PC-9 (cell line): ENCODE measurements at regions not wholly inside any gene's neighbourhood (a gene's known extent, or its start where the extent isn't known, plus 50 kb on each side); places are given as distances from the start of the nearest gene placed in this dataset.

Experiments
- CTCF ChIP-seq: fragments of 200-600 bp; sonication (generic); conservative IDR thresholded peaks from 2 replicates; pipeline ENCODE4 v1.6.1; 2017; ENCODE audit warnings: mixed run types, antibody characterized with exemption, mild to moderate bottlenecking, moderate library complexity
- EZH2 ChIP-seq: fragments of 200-600 bp; sonication (generic); IDR thresholded peaks from 2 replicates; pipeline ENCODE4 v1.8.0; 2017; ENCODE audit warnings: antibody characterized with exemption, low read depth

DNA sequence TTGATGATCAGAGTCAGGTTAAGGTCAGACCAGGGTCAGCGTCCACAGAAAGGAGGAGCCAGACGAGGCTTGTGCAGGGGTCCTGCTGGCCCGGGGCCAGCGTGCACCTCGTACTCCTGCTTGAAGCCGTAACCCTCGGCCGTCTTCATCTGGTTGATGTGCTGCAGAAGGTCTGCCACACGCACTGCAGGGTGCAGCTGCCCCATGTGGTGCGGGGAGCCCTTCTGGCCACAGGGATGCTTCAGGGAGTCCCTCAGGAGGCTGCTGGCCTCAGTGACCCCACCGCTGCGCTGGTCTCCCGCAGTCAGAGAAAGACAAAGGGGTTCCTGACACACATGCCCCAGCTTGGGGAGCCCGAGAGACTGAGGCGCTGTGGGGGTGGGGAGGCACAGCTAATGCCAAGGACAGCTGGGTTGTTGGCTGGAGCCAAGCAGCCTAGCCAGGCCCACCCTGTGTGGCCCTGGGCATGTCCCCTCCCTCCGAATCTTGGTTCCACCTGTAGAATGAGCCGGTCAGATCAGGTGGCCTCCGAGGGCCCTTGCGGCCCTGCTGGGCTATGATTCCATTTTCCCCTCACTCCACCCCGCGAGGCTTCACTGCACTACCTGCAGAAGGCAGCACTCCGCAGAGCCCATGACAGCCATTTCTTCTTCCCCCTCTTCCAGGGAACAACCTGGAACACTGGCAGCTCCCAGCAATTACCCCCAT is 251.9 kb downstream of the PTPRU start:
- no peak for TF ChIP-seq CTCF
- TF ChIP-seq EZH2, result no peak
